ENCODE measurements at regions not wholly inside any gene's neighbourhood (a gene's known extent, or its start where the extent isn't known, plus 50 kb on each side); places are given as distances from the start of the nearest gene placed in this dataset.

- TF ChIP-seq CTCF (IDR thresholded peaks at IDR 0.05; ENCODE audit: insufficient read depth, low read length) (no peak), POLR2AphosphoS5 (IDR thresholded peaks at IDR 0.05; ENCODE audit: low read depth) (no peak)
Measured at GRCh38 chr1:239736479-239736878, 350.1 kb downstream of the CHRM3 start.
